ENCODE measurements at regions not wholly inside any gene's neighbourhood (a gene's known extent, or its start where the extent isn't known, plus 50 kb on each side); places are given as distances from the start of the nearest gene placed in this dataset.

GRCh38 chr2:239516954-239517305 lies 116.1 kb upstream of the HDAC4 start:
- TF ChIP-seq GATA2 (IDR thresholded peaks at IDR 0.05; ENCODE audit: low read depth, low read length) (no peak), GATA3 (IDR thresholded peaks at IDR 0.05; ENCODE audit: low read depth, low read length) (no peak)

Data from SH-SY5Y (cell line).